ENCODE measurements at regions not wholly inside any gene's neighbourhood (a gene's known extent, or its start where the extent isn't known, plus 50 kb on each side); places are given as distances from the start of the nearest gene placed in this dataset.
A peak's percentile ranks its signal among the peaks of the same experiment; 100 is the strongest.

- no peak for DNase-seq
Measured at GRCh38 chr2:142314164-142314563, 183.3 kb upstream of the LRP1B start.

- no peak for DNase-seq
Measured at GRCh38 chr2:142310530-142310929, 179.7 kb upstream of the LRP1B start.

- DNase-seq = no peak
Measured at GRCh38 chr2:142308744-142309143, 177.9 kb upstream of the LRP1B start.

GRCh38 chr2:142307616-142308115 is 176.8 kb upstream of the LRP1B start:
- DNase-seq = no peak

- DNase-seq = no peak
Measured at GRCh38 chr2:142307086-142307485, 176.3 kb upstream of the LRP1B start.

GRCh38 chr2:142306131-142306530 is 175.3 kb upstream of the LRP1B start:
- DNase-seq = peak; percentile 11

- DNase-seq = no peak
Measured at GRCh38 chr2:142300517-142300916, 169.7 kb upstream of the LRP1B start.

- DNase-seq = no peak
Measured at GRCh38 chr2:142299021-142299420, 168.2 kb upstream of the LRP1B start.

- no peak for DNase-seq
Measured at GRCh38 chr2:142294225-142294624, 163.4 kb upstream of the LRP1B start.

- peak; percentile 60 for DNase-seq
Measured at GRCh38 chr2:142291969-142292368, 161.2 kb upstream of the LRP1B start.

GRCh38 chr2:142290931-142291330 is 160.1 kb upstream of the LRP1B start:
- DNase-seq = peak; percentile 13

GRCh38 chr2:142286618-142287017 is 155.8 kb upstream of the LRP1B start:
- DNase-seq = no peak

GRCh38 chr2:142285480-142285879 is 154.7 kb upstream of the LRP1B start:
- no peak for DNase-seq

GRCh38 chr2:142284336-142284735 is 153.5 kb upstream of the LRP1B start:
- DNase-seq = peak; percentile 67

GRCh38 chr2:142280831-142281230 is 150.0 kb upstream of the LRP1B start:
- DNase-seq = no peak

- DNase-seq = no peak
Measured at GRCh38 chr2:142270990-142271389, 140.2 kb upstream of the LRP1B start.

GRCh38 chr2:142270291-142270690 is 139.5 kb upstream of the LRP1B start:
- DNase-seq = no peak

GRCh38 chr2:142259356-142259755 is 128.5 kb upstream of the LRP1B start:
- no peak for DNase-seq

GRCh38 chr2:142254031-142254430 is 123.2 kb upstream of the LRP1B start:
- no peak for DNase-seq

GRCh38 chr2:142241016-142241415 is 110.2 kb upstream of the LRP1B start:
- DNase-seq = no peak

GRCh38 chr2:142236181-142236580 is 105.4 kb upstream of the LRP1B start:
- DNase-seq = no peak

- no peak for DNase-seq
Measured at GRCh38 chr2:142234741-142235140, 103.9 kb upstream of the LRP1B start.

- DNase-seq = no peak
Measured at GRCh38 chr2:142223309-142223708, 92.5 kb upstream of the LRP1B start.

- no peak for DNase-seq
Measured at GRCh38 chr2:142222715-142223114, 91.9 kb upstream of the LRP1B start.

- DNase-seq = no peak
Measured at GRCh38 chr2:142220901-142221300, 90.1 kb upstream of the LRP1B start.

GRCh38 chr2:142220239-142220638 is 89.4 kb upstream of the LRP1B start:
- no peak for DNase-seq
